ENCODE measurements at regions not wholly inside any gene's neighbourhood (a gene's known extent, or its start where the extent isn't known, plus 50 kb on each side); places are given as distances from the start of the nearest gene placed in this dataset.

GRCh38 chr2:107187870-107188269 is 301.9 kb upstream of the ST6GAL2 start:
- TF ChIP-seq, protein P1, sequence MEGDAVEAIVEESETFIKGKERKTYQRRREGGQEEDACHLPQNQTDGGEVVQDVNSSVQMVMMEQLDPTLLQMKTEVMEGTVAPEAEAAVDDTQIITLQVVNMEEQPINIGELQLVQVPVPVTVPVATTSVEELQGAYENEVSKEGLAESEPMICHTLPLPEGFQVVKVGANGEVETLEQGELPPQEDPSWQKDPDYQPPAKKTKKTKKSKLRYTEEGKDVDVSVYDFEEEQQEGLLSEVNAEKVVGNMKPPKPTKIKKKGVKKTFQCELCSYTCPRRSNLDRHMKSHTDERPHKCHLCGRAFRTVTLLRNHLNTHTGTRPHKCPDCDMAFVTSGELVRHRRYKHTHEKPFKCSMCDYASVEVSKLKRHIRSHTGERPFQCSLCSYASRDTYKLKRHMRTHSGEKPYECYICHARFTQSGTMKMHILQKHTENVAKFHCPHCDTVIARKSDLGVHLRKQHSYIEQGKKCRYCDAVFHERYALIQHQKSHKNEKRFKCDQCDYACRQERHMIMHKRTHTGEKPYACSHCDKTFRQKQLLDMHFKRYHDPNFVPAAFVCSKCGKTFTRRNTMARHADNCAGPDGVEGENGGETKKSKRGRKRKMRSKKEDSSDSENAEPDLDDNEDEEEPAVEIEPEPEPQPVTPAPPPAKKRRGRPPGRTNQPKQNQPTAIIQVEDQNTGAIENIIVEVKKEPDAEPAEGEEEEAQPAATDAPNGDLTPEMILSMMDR (conservative IDR thresholded peaks at IDR 0.05; ENCODE audit: low read depth, low read length), result no peak
- TF ChIP-seq EZH2 (IDR thresholded peaks at IDR 0.05; ENCODE audit: borderline replicate concordance, low read depth, low read length, poor library complexity, severe bottlenecking), result no peak

All from A673 (cell line).